GM12892 (cell line): ENCODE measurements at regions not wholly inside any gene's neighbourhood (a gene's known extent, or its start where the extent isn't known, plus 50 kb on each side); places are given as distances from the start of the nearest gene placed in this dataset.

ENCODE experiments used
- POLR2A ChIP-seq: IDR thresholded peaks from 2 replicates; pipeline ENCODE4 v1.6.1; 2011; ENCODE audit warnings: low read depth, low read length, control low read depth
- POLR2AphosphoS5 ChIP-seq: IDR thresholded peaks from 2 replicates; pipeline ENCODE4 v1.6.1; 2011; ENCODE audit warnings: low read depth, low read length, control low read depth
- TAF1 ChIP-seq: IDR thresholded peaks from 2 replicates; pipeline ENCODE4 v1.6.1; 2011; ENCODE audit warnings: low read depth, mild to moderate bottlenecking, control low read depth, low read length, borderline replicate concordance

- no peak for TF ChIP-seq TAF1
- no peak for TF ChIP-seq POLR2A
- no peak for TF ChIP-seq POLR2AphosphoS5
Observed at GRCh38 chr3:19738846-19739245, 195.2 kb downstream of the EFHB start.
